B cell (primary cell): ENCODE measurements at regions not wholly inside any gene's neighbourhood (a gene's known extent, or its start where the extent isn't known, plus 50 kb on each side); places are given as distances from the start of the nearest gene placed in this dataset.

Source experiments
- ATAC-seq: fragments of 200-7000 bp; cut with Tn5 transposase; one replicate; pipeline ENCODE4 v1.10.0; 2021; ENCODE audit warnings: low read depth, mild to moderate bottlenecking, moderate number of reproducible peaks, moderate library complexity
- CTCF ChIA-PET: fragments of 350-600 bp; sonication (Branson Sonifier 250); formaldehyde crosslinking; loops from one replicate; lab custom pipeline; 2021; ENCODE audit warnings: antibody characterized with exemption, inconsistent platforms; lab: Charles Lee
- POLR2A ChIA-PET: fragments of 350-600 bp; sonication (Branson Sonifier 250); formaldehyde crosslinking; loops from one replicate; lab custom pipeline; 2021; ENCODE audit warnings: antibody characterized with exemption; lab: Charles Lee
- DNase-seq: peaks from one replicate; pipeline ENCODE4 v3.0.0; 2013
- H2AFZ ChIP-seq: 2 replicates; pipeline ENCODE4 v1.6.1; 2012; ENCODE audit warnings: mild to moderate bottlenecking, low read depth, low read length; ENCODE audit not compliant: insufficient read depth, poor library complexity, severe bottlenecking
- H3K27ac ChIP-seq, 2 donors: 1 replicate in 1 of 2; 2 replicates in 1 of 2; pipeline ENCODE4 v1.5.1; 2012 to 2013; ENCODE audit warnings: low read length in 2 of 2, mild to moderate bottlenecking in 2 of 2, moderate library complexity in 1 of 2
- H3K27me3 ChIP-seq, 4 experiments: fragments of 200-600 bp in 1 of 4; sonication (generic) in 1 of 4; replicated peaks in 1 of 4; 1 replicate in 2 of 4; 2 replicates in 2 of 4; pipeline versions ENCODE4 v1.6.1 to v1.7.0; 2013 to 2016; ENCODE audit warnings: low read length in 3 of 4, mild to moderate bottlenecking in 2 of 4, mixed read lengths in 1 of 4, moderate library complexity in 1 of 4; ENCODE audit not compliant: insufficient read depth in 4 of 4, control insufficient read depth in 3 of 4; ENCODE audit errors: control extremely low read depth in 1 of 4
- H3K36me3 ChIP-seq, 2 experiments: replicated peaks in 1 of 2; 1 replicate in 1 of 2; 2 replicates in 1 of 2; pipeline versions ENCODE4 v1.6.1 to v1.7.1; 2013; ENCODE audit warnings: low read length in 1 of 2; ENCODE audit not compliant: insufficient read depth in 2 of 2, control insufficient read depth in 1 of 2; ENCODE audit errors: control extremely low read depth in 1 of 2, extremely low read depth in 1 of 2
- H3K4me1 ChIP-seq, 2 donors: fragments of 200-600 bp in 1 of 2; sonication (generic) in 1 of 2; 1 replicate in 1 of 2; 2 replicates in 1 of 2; pipeline versions ENCODE4 v1.5.1 to v1.6.1; 2013 to 2017; ENCODE audit warnings: low read length in 2 of 2; ENCODE audit not compliant: control insufficient read depth in 2 of 2, insufficient read depth in 2 of 2
- H3K4me2 ChIP-seq: replicated peaks from 2 replicates; pipeline ENCODE3; 2012; ENCODE audit warnings: mild to moderate bottlenecking, low read depth, low read length; ENCODE audit not compliant: poor library complexity, severe bottlenecking
- H3K4me3 ChIP-seq, 5 experiments: fragments of 200-600 bp in 1 of 5; sonication (generic) in 1 of 5; 1 replicate in 3 of 5; 2 replicates in 2 of 5; pipeline versions ENCODE4 v1.5.1 to v1.7.0; 2011 to 2016; ENCODE audit warnings: low read length in 4 of 5, mild to moderate bottlenecking in 4 of 5, low read depth in 2 of 5, control low read depth in 1 of 5, moderate library complexity in 1 of 5; ENCODE audit not compliant: insufficient read depth in 1 of 5; ENCODE audit errors: control extremely low read depth in 1 of 5, extremely low read depth in 1 of 5
- H3K79me2 ChIP-seq: fragments of 200-600 bp; sonication (generic); one replicate; pipeline ENCODE4 v1.6.0; 2016; ENCODE audit warnings: low read length; ENCODE audit not compliant: control insufficient read depth, insufficient read depth
- H3K9ac ChIP-seq: fragments of 200-600 bp; sonication (generic); 2 replicates; pipeline ENCODE4 v1.6.1; 2017; ENCODE audit warnings: mild to moderate bottlenecking, low read length, moderate library complexity
- H3K9me3 ChIP-seq, 3 donors: one replicate each; pipeline versions ENCODE4 v1.6.1 to v1.7.1; 2013; ENCODE audit warnings: low read length in 2 of 3; ENCODE audit not compliant: control insufficient read depth in 2 of 3, insufficient read depth in 1 of 3; ENCODE audit errors: control extremely low read depth in 1 of 3
- H4K20me1 ChIP-seq: 2 replicates; pipeline ENCODE4 v1.6.0; 2012; ENCODE audit warnings: mild to moderate bottlenecking, low read length; ENCODE audit not compliant: insufficient read depth, control insufficient read depth, poor library complexity, severe bottlenecking
- H3K27ac Mint-ChIP-seq: one replicate; pipeline ENCODE4 v1.8.0; 2021; ENCODE audit warnings: mixed read lengths
- H3K27me3 Mint-ChIP-seq: one replicate; pipeline ENCODE4 v1.8.0; 2021; ENCODE audit warnings: mixed read lengths
- H3K4me1 Mint-ChIP-seq: one replicate; pipeline ENCODE4 v1.8.0; 2021; ENCODE audit warnings: mixed read lengths
- H3K4me3 Mint-ChIP-seq: one replicate; pipeline ENCODE4 v1.8.0; 2021; ENCODE audit warnings: mixed read lengths
- H3K9me3 Mint-ChIP-seq: one replicate; pipeline ENCODE4 v1.8.0; 2022; ENCODE audit warnings: mixed read lengths; ENCODE audit not compliant: insufficient read depth
- EZH2 ChIP-seq: IDR thresholded peaks from 2 replicates; pipeline ENCODE4 v1.6.1; 2012; ENCODE audit warnings: borderline replicate concordance, low read depth, mild to moderate bottlenecking, moderate library complexity, low read length; ENCODE audit not compliant: insufficient read depth, poor library complexity, severe bottlenecking
- WGBS: methylation state at CpG from one replicate; pipeline ENCODE4 v1.1.5; 2013; ENCODE audit warnings: missing lambda C conversion rate; ENCODE audit not compliant: insufficient coverage; 5-methylcytosine and 5-hydroxymethylcytosine counted together
- intact Hi-C: fragments of 100-400 bp; cut with micrococcal nuclease; formaldehyde crosslinking; loops from one replicate; pipeline ENCODE4 v1.10.0; 2022
- TF ChIP-seq, protein P1 (sequence below): fragments of 200-600 bp; IDR thresholded peaks from one replicate; pipeline ENCODE4 v1.8.0; 2022; ENCODE audit warnings: antibody characterized with exemption, mild to moderate bottlenecking

DNA sequence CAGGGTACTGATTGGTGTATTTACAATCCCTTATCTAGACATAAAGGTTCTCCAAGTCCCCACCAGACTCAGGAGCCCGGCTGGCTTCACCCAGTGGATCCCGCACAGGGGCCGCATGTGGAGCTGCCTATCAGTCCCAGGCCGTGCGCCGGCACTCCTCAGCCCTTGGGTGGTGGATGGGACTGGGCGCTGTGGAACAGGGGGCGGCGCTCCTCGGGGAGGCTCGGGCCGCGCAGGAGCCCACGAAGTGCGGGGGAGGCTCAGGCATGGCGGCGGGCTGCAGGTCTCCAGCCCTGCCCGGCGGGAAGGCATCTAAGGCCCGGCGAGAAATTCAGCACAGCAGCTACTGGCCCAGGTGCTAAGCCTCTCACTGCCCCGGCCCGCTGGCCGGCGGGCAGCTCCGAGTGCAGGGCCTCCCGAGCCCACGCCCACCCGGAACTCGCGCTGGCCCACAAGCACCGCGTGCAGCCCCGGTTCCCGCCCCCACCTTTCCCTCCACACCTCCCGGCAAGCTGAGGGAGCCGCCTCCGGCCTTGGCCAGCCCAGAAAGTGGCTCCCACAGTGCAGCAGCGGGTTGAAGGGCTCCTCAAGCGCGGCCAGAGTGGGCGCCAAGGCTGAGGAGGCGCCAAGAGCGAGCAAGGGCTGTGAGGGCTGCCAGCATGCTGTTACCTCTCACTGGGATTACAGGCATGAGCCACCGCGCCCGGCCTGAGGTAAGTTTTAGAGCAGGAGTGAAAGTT, 60.0 kb upstream of the SCEL start:
- Histone ChIP-seq H3K27me3 (no peaks in the 10 kb centered on the region), H3K4me2 (no peak overlapping the region), H3K4me1 (peaks cover 5 to 6% of the 10 kb centered on the region in 2 donors), H2AFZ (no peak overlapping the region), H3K9me3 (peaks cover 0 to 13% (median 0%) of the 10 kb centered on the region in 3 donors), H3K79me2 (no peaks in the 10 kb centered on the region), H4K20me1 (no peaks in the 10 kb centered on the region), H3K36me3 (no peaks in the 10 kb centered on the region), H3K27ac (no peak overlapping the region), H3K9ac (no peak overlapping the region), H3K4me3 (no peak overlapping the region)
- DNase-seq = no peak
- H3K4me1 Mint-ChIP-seq = peaks cover 13% of the 10 kb centered on the region
- WGBS = 98% methylated on average over 44 of the region's 47 CpGs
- ATAC-seq = no peak
- ChIA-PET POLR2A (interaction anchor here (1.0 kb wide), 1 partner anchor 147 kb away, joined by 4 read pairs; no protein-coding TSS in a partner anchor), CTCF (interaction anchor here (0.9 to 6.6 kb wide), 3 partner anchors 146 to 200 kb away, joined by 3 to 115 read pairs (median 5); no protein-coding TSS in a partner anchor)
- TF ChIP-seq EZH2 = no peak
- TF ChIP-seq, protein P1, sequence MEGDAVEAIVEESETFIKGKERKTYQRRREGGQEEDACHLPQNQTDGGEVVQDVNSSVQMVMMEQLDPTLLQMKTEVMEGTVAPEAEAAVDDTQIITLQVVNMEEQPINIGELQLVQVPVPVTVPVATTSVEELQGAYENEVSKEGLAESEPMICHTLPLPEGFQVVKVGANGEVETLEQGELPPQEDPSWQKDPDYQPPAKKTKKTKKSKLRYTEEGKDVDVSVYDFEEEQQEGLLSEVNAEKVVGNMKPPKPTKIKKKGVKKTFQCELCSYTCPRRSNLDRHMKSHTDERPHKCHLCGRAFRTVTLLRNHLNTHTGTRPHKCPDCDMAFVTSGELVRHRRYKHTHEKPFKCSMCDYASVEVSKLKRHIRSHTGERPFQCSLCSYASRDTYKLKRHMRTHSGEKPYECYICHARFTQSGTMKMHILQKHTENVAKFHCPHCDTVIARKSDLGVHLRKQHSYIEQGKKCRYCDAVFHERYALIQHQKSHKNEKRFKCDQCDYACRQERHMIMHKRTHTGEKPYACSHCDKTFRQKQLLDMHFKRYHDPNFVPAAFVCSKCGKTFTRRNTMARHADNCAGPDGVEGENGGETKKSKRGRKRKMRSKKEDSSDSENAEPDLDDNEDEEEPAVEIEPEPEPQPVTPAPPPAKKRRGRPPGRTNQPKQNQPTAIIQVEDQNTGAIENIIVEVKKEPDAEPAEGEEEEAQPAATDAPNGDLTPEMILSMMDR = no peak
- H3K27ac Mint-ChIP-seq = no peak overlapping the region
- no peak overlapping the region for H3K4me3 Mint-ChIP-seq
- H3K9me3 Mint-ChIP-seq = no peaks in the 10 kb centered on the region
- intact Hi-C loops = no loop called here
- H3K27me3 Mint-ChIP-seq = no peaks in the 10 kb centered on the region

DNA sequence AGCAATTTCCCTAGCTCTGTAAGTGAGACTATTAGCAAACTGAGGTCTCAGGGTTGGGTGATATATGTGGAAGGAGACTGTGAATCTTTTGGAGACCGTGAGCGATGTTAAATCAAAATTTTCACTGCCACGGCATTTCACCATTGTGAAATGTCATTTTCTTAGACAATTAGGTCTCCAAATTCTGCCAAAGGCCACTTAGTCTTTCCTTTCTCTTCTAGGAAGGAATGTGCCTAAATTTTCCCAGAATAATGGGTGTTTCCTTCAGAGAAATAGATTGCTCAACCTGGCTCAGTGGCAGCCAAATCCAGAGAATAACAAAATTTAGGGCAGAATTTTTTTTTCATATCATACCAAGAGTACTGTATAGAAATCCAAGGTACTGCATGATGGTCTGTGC, 64.5 kb upstream of the SCEL start:
- H3K4me1 Mint-ChIP-seq = no peaks in the 10 kb centered on the region
- no peak for DNase-seq
- H3K4me1 ChIP-seq = no peaks in the 10 kb centered on the region
- no peak overlapping the region for H3K4me3 ChIP-seq
- ChIA-PET CTCF (no interaction called here), POLR2A (no interaction called here)
- no peaks in the 10 kb centered on the region for H3K79me2 ChIP-seq
- no peak overlapping the region for H3K9ac ChIP-seq
- intact Hi-C loops = no loop called here
- no peak for TF ChIP-seq EZH2
- TF ChIP-seq, protein P1 = no peak
- WGBS = no CpG with 5 or more reads among the region's 3 CpGs
- H3K27ac Mint-ChIP-seq = no peak overlapping the region
- H3K27me3 Mint-ChIP-seq = no peaks in the 10 kb centered on the region
- no peaks in the 10 kb centered on the region for H3K9me3 Mint-ChIP-seq
- no peak overlapping the region for H2AFZ ChIP-seq
- H3K4me2 ChIP-seq = no peak overlapping the region
- no peak for ATAC-seq
- peaks cover 0 to 13% (median 0%) of the 10 kb centered on the region in 3 donors for H3K9me3 ChIP-seq
- no peaks in the 10 kb centered on the region for H4K20me1 ChIP-seq
- no peaks in the 10 kb centered on the region for H3K27me3 ChIP-seq
- no peak overlapping the region for H3K27ac ChIP-seq
- H3K4me3 Mint-ChIP-seq = no peak overlapping the region
- no peaks in the 10 kb centered on the region for H3K36me3 ChIP-seq
